HCT116 (cell line): ENCODE measurements at regions not wholly inside any gene's neighbourhood (a gene's known extent, or its start where the extent isn't known, plus 50 kb on each side); places are given as distances from the start of the nearest gene placed in this dataset.

Experiments
- ATAC-seq: fragments of 200-7000 bp; cut with Tn5 transposase; 2 replicates; pipeline ENCODE4 v1.9.1; 2020; ENCODE audit warnings: mild to moderate bottlenecking, moderate library complexity
- BruUV-seq: library from RNA; stranded (reverse); fragments of 400-500 nt; replicated peaks from 2 replicates; lab custom pipeline; 2021; lab: Mats Ljungman, UMichigan
- CTCF ChIA-PET: fragments of 300-600 bp; sonication (Branson Sonifier 250); formaldehyde crosslinking; loops from one replicate; lab custom pipeline; 2021; ENCODE audit warnings: antibody characterized with exemption; lab: Charles Lee
- POLR2A ChIA-PET: fragments of 300-600, 350-600 bp; sonication (Branson Sonifier 250); formaldehyde crosslinking; loops from one replicate; lab custom pipeline; 2021; ENCODE audit warnings: antibody characterized with exemption; lab: Charles Lee
- RAD21 ChIA-PET, 2 experiments: fragments of 300-600 bp; sonication (Branson Sonifier 250); formaldehyde crosslinking; loops; one replicate each; lab custom pipeline; 2023; ENCODE audit warnings: low total read pairs in 2 of 2; ENCODE audit not compliant: uncharacterized antibody in 2 of 2, unreplicated experiment in 2 of 2, low non-redundant PET in 1 of 2; lab: Charles Lee
- DNase-seq: peaks from one replicate; pipeline ENCODE4 v3.0.0-alpha.2; 2010; ENCODE audit warnings: low read depth, low spot score
- H2AFZ ChIP-seq: fragments of 200-600 bp; shearing (Covaris generic), sonication (generic); 2 replicates; pipeline ENCODE4 v1.6.1; 2017; ENCODE audit warnings: low read depth, mixed run types, mixed read lengths, antibody characterized with exemption, low read length; ENCODE audit not compliant: poor library complexity, severe bottlenecking
- H3K27ac ChIP-seq: 2 replicates; pipeline ENCODE4 v1.5.1; 2012; ENCODE audit warnings: low read depth, low read length
- H3K27me3 ChIP-seq: fragments of 200-600 bp; sonication (generic); 2 replicates; pipeline ENCODE4 v1.6.1; 2016; ENCODE audit warnings: mixed run types, low read length, mixed read lengths; ENCODE audit not compliant: insufficient read depth
- H3K36me3 ChIP-seq, 2 experiments: fragments of 200-500 bp in 1 of 2; fragments of 200-600 bp in 1 of 2; sonication (Bioruptor generic) in 1 of 2; sonication (generic) in 1 of 2; 2 replicates each; pipeline versions ENCODE4 v1.5.1 to v1.6.1; 2014 to 2016; ENCODE audit warnings: low read length in 2 of 2, inconsistent platforms in 1 of 2, mixed read lengths in 1 of 2, mixed run types in 1 of 2; ENCODE audit not compliant: insufficient read depth in 2 of 2, control insufficient read depth in 1 of 2
- H3K4me1 ChIP-seq, 2 experiments: fragments of 200-600 bp in 1 of 2; sonication (generic) in 1 of 2; 2 replicates each; pipeline versions ENCODE4 v1.5.1 to v1.6.1; 2012 to 2017; ENCODE audit warnings: low read length in 2 of 2, inconsistent platforms in 1 of 2, mild to moderate bottlenecking in 1 of 2, mixed read lengths in 1 of 2, mixed run types in 1 of 2, moderate library complexity in 1 of 2; ENCODE audit not compliant: insufficient read depth in 2 of 2, control insufficient read depth in 1 of 2
- H3K4me2 ChIP-seq: fragments of 200-600 bp; sonication (generic); 2 replicates; pipeline ENCODE4 v1.6.1; 2017; ENCODE audit warnings: mixed run types, low read length, mixed read lengths
- H3K4me3 ChIP-seq, 2 experiments: fragments of 200-600 bp in 1 of 2; sonication (generic) in 1 of 2; replicated peaks in 1 of 2; 2 replicates each; pipeline ENCODE4 v1.5.1; 2011 to 2016; ENCODE audit warnings: low read length in 2 of 2, control low read depth in 1 of 2, low read depth in 1 of 2, mild to moderate bottlenecking in 1 of 2, mixed read lengths in 1 of 2, mixed run types in 1 of 2
- H3K79me2 ChIP-seq: fragments of 200-600 bp; sonication (generic); 2 replicates; pipeline ENCODE4 v1.6.1; 2017; ENCODE audit warnings: mild to moderate bottlenecking, mixed run types, low read length, moderate library complexity, mixed read lengths; ENCODE audit not compliant: insufficient read depth
- H3K9ac ChIP-seq: fragments of 200-600 bp; sonication (generic); 2 replicates; pipeline ENCODE4 v1.6.1; 2016; ENCODE audit warnings: low read length, mixed read lengths
- H3K9me2 ChIP-seq: fragments of 200-600 bp; sonication (generic), shearing (Covaris generic); 2 replicates; pipeline ENCODE4 v1.6.1; 2017; ENCODE audit warnings: mixed run types, mild to moderate bottlenecking, moderate library complexity; ENCODE audit not compliant: insufficient read depth
- H3K9me3 ChIP-seq, 2 experiments: fragments of 200-500 bp in 1 of 2; fragments of 200-600 bp in 1 of 2; sonication (Bioruptor generic) in 1 of 2; sonication (generic) in 1 of 2; 2 replicates each; pipeline ENCODE4 v1.6.1; 2014 to 2017; ENCODE audit warnings: low read length in 2 of 2, mixed read lengths in 2 of 2, inconsistent platforms in 1 of 2, low read depth in 1 of 2, mild to moderate bottlenecking in 1 of 2, mixed run types in 1 of 2, moderate library complexity in 1 of 2; ENCODE audit not compliant: control insufficient read depth in 1 of 2, insufficient read depth in 1 of 2
- H4K20me1 ChIP-seq: fragments of 200-600 bp; sonication (generic), shearing (Covaris generic); 2 replicates; pipeline ENCODE4 v1.6.1; 2017; ENCODE audit warnings: mixed run types, mild to moderate bottlenecking, moderate library complexity; ENCODE audit not compliant: insufficient read depth
- CBX3 ChIP-seq: IDR thresholded peaks from 2 replicates; pipeline ENCODE4 v1.6.1; 2012; ENCODE audit warnings: low read depth
- EGR1 ChIP-seq: IDR thresholded peaks from 2 replicates; pipeline ENCODE4 v1.6.1; 2012; ENCODE audit warnings: low read depth
- ELF1 ChIP-seq: IDR thresholded peaks from 2 replicates; pipeline ENCODE4 v1.6.1; 2012; ENCODE audit warnings: low read depth, borderline replicate concordance
- EZH2 ChIP-seq: fragments of 200-600 bp; sonication (generic); IDR thresholded peaks from 2 replicates; pipeline ENCODE4 v1.6.1; 2017; ENCODE audit warnings: antibody characterized with exemption, mixed run types
- EZH2phosphoT487 ChIP-seq: fragments of 200-600 bp; IDR thresholded peaks from 2 replicates; pipeline ENCODE4 v1.6.1; 2018; ENCODE audit warnings: antibody characterized with exemption, borderline replicate concordance
- FOSL1 ChIP-seq: IDR thresholded peaks from 2 replicates; pipeline ENCODE4 v1.6.1; 2012; ENCODE audit warnings: low read depth
- JUND ChIP-seq: IDR thresholded peaks from 2 replicates; pipeline ENCODE4 v1.6.1; 2012
- POLR2AphosphoS5 ChIP-seq: IDR thresholded peaks from 2 replicates; pipeline ENCODE4 v1.6.1; 2011; ENCODE audit warnings: mild to moderate bottlenecking, low read depth, low read length, moderate library complexity
- RAD21 ChIP-seq: IDR thresholded peaks from 2 replicates; pipeline ENCODE4 v1.6.1; 2012; ENCODE audit warnings: low read depth, mild to moderate bottlenecking
- REST ChIP-seq: IDR thresholded peaks from 2 replicates; pipeline ENCODE4 v1.6.1; 2012; ENCODE audit warnings: low read depth
- SRF ChIP-seq: IDR thresholded peaks from 2 replicates; pipeline ENCODE4 v1.6.1; 2012; ENCODE audit warnings: low read depth
- ZBTB33 ChIP-seq: IDR thresholded peaks from 2 replicates; pipeline ENCODE4 v1.6.1; 2011; ENCODE audit warnings: mild to moderate bottlenecking, low read length, moderate library complexity; ENCODE audit not compliant: insufficient replicate concordance; ENCODE audit errors: extremely low read depth
- ZFX ChIP-seq: fragments of 450-650 bp; IDR thresholded peaks from 2 replicates; pipeline ENCODE4 v1.6.1; 2017
- ZNF274 ChIP-seq: fragments of 200-500 bp; sonication (Bioruptor generic); IDR thresholded peaks from 2 replicates; pipeline ENCODE4 v1.6.1; 2014; ENCODE audit warnings: mild to moderate bottlenecking, low read depth, low read length, inconsistent platforms
- intact Hi-C: fragments of 100-400 bp; cut with micrococcal nuclease; formaldehyde crosslinking; loops from 2 replicates; pipeline ENCODE4 v1.10.0; 2022

GRCh38 chr1:94769551-94769950 is 50.6 kb upstream of the SLC44A3 start:
- H3K27me3 ChIP-seq, result no peaks in the 10 kb centered on the region
- no peak overlapping the region for H3K9ac ChIP-seq
- peaks cover 13 to 26% of the 10 kb centered on the region in 2 experiments for H3K4me1 ChIP-seq
- no peak overlapping the region for H3K27ac ChIP-seq
- H3K36me3 ChIP-seq, result no peaks in the 10 kb centered on the region; a peak in 1 of 4 replicates
- H3K4me2 ChIP-seq, result no peak overlapping the region
- H3K4me3 ChIP-seq, result no peak overlapping the region
- ChIA-PET RAD21 (no interaction called here), CTCF (no interaction called here), POLR2A (no interaction called here)
- no peak overlapping the region for H2AFZ ChIP-seq
- H3K9me3 ChIP-seq, result no peaks in the 10 kb centered on the region
- TF ChIP-seq POLR2AphosphoS5, result no peak
- no peak for TF ChIP-seq JUND
- TF ChIP-seq ZNF274, result no peak
- TF ChIP-seq ELF1, result no peak
- no peaks in the 10 kb centered on the region for H3K9me2 ChIP-seq
- intact Hi-C loops, result no loop called here
- BruUV-seq, result no TSS peak
- H3K79me2 ChIP-seq, result no peaks in the 10 kb centered on the region
- no peaks in the 10 kb centered on the region for H4K20me1 ChIP-seq
- ATAC-seq (no peak), DNase-seq (no peak)

- no peak for DNase-seq
- Histone ChIP-seq H4K20me1 (no peaks in the 10 kb centered on the region), H3K9me3 (no peaks in the 10 kb centered on the region), H3K79me2 (no peaks in the 10 kb centered on the region), H3K27ac (no peak overlapping the region), H2AFZ (no peak overlapping the region), H3K4me3 (no peak overlapping the region), H3K9ac (no peak overlapping the region), H3K36me3 (no peaks in the 10 kb centered on the region; a peak in 1 of 4 replicates), H3K9me2 (no peaks in the 10 kb centered on the region), H3K4me2 (no peak overlapping the region), H3K27me3 (no peaks in the 10 kb centered on the region), H3K4me1 (peaks cover 0 to 11% of the 10 kb centered on the region in 2 experiments; a peak in 1 of 4 replicates)
- CTCF ChIA-PET, result no interaction called here
- intact Hi-C loops, result no loop called here
- POLR2A ChIA-PET, result no interaction called here
- no TSS peak for BruUV-seq
- no peak for ATAC-seq
- RAD21 ChIA-PET, result no interaction called here
- no peak for TF ChIP-seq EZH2
- no peak for TF ChIP-seq SRF
- no peak for TF ChIP-seq ZFX
- no peak for TF ChIP-seq ZBTB33
- no peak for TF ChIP-seq FOSL1
- no peak for TF ChIP-seq POLR2AphosphoS5
- no peak for TF ChIP-seq REST
- no peak for TF ChIP-seq ZNF274
- TF ChIP-seq RAD21, result no peak
- no peak for TF ChIP-seq EGR1
- no peak for TF ChIP-seq EZH2phosphoT487
- TF ChIP-seq CBX3, result no peak
- TF ChIP-seq JUND, result no peak
These were observed 52.1 kb upstream of the SLC44A3 start for GRCh38 chr1:94768036-94768435.
